Stomach (tissue), 8 donors: ENCODE measurements at regions not wholly inside any gene's neighbourhood (a gene's known extent, or its start where the extent isn't known, plus 50 kb on each side); places are given as distances from the start of the nearest gene placed in this dataset.

Experiments
- DNase-seq, 2 donors: peaks; one replicate each; pipeline versions ENCODE4 v3.0.0 to v3.0.0-alpha.2; 2013 to 2019
- H3K27ac ChIP-seq, 5 donors: fragments of 200-600 bp in 4 of 5; sonication (generic) in 4 of 5; one replicate each; pipeline ENCODE4 v1.5.1; 2013 to 2019; ENCODE audit warnings: mild to moderate bottlenecking in 1 of 5, moderate library complexity in 1 of 5
- H3K27me3 ChIP-seq, 3 donors: fragments of 200-600 bp; sonication (generic); one replicate each; pipeline ENCODE4 v1.5.1; 2017 to 2019; ENCODE audit warnings: mixed run types in 1 of 3
- H3K36me3 ChIP-seq, 4 donors: fragments of 200-600 bp; sonication (generic); 1 replicate in 3 of 4; 2 replicates in 1 of 4; pipeline ENCODE4 v1.5.1; 2016 to 2019
- H3K4me1 ChIP-seq, 4 donors: fragments of 200-600 bp; sonication (generic); one replicate each; pipeline ENCODE4 v1.5.1; 2016 to 2019
- H3K4me3 ChIP-seq, 4 donors: fragments of 200-600 bp; sonication (generic) in 3 of 4; one replicate each; pipeline ENCODE4 v1.5.1; 2016 to 2019; ENCODE audit warnings: mild to moderate bottlenecking in 1 of 4
- H3K9me3 ChIP-seq, 4 donors: fragments of 200-600 bp; sonication (generic); one replicate each; pipeline ENCODE4 v1.5.1; 2016 to 2019
- EP300 ChIP-seq: sonication (generic); formaldehyde crosslinking; IDR thresholded peaks from one replicate; pipeline ENCODE4 v1.6.1; 2017; ENCODE audit warnings: antibody characterized with exemption
- POLR2A ChIP-seq, 4 donors: fragments of 450-650 bp; IDR thresholded peaks; one replicate each; pipeline ENCODE4 v1.6.1; 2016; ENCODE audit warnings: antibody characterized with exemption in 4 of 4, control low read depth in 2 of 4, mild to moderate bottlenecking in 1 of 4, moderate library complexity in 1 of 4
- POLR2AphosphoS5 ChIP-seq, 3 donors: sonication (generic); formaldehyde crosslinking; IDR thresholded peaks; one replicate each; pipeline ENCODE4 v1.6.1; 2016; ENCODE audit warnings: antibody characterized with exemption in 3 of 3
- WGBS, 5 donors: extraction: QIAGEN DNeasy Blood & Tissue Kit in 3 of 5; methylation state at CpG; one replicate each; pipeline versions ENCODE4 v1.1.5 to v1.1.7; 2013 to 2018; 5-methylcytosine and 5-hydroxymethylcytosine counted together
- intact Hi-C: fragments of 100-400 bp; cut with DNase I; formaldehyde crosslinking; loops from one replicate; pipeline ENCODE4 v1.15.1; 2023; ENCODE audit warnings: low total_unique reads
- TF ChIP-seq, protein P1 (sequence below), 7 experiments: fragments of 450-650 bp in 4 of 7; fragments of 200-600 bp in 3 of 7; sonication (generic) in 3 of 7; IDR thresholded peaks; one replicate each; pipeline ENCODE4 v1.5.1; 2016 to 2019; ENCODE audit warnings: antibody characterized with exemption in 7 of 7, control low read depth in 2 of 7, mild to moderate bottlenecking in 1 of 7
- donor health status: healthy with polysubstance abuse.
- donor health status: Bipolar disorder and iron deficiency.
- donor health status: healthy.

DNA sequence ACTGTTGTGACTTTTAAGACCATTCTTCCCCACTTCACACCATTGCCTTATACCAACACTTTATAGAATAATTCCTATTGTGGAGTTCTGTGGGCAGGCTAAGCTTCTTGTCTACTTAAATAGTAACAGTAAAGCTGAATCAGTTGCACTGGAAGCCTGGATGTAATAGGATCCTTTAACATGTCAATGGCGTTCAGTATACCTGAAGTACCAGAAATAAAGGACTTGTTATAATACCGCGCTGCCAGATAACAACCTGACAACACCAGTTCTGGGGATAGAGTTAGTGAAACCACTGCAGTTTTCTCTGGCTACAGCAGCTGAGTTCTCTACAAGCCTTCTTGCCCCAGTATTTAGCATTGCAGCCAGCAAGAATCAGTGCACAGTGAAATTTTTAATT lies 52.0 kb upstream of the TNFRSF19 start:
- DNase-seq, result no peak
- intact Hi-C loops, result no loop called here
- no peaks in the 10 kb centered on the region for H3K9me3 ChIP-seq
- TF ChIP-seq POLR2A (IDR thresholded peaks at IDR 0.05) (no peak), POLR2AphosphoS5 (IDR thresholded peaks at IDR 0.05) (no peak), EP300 (no peak)
- TF ChIP-seq, protein P1, sequence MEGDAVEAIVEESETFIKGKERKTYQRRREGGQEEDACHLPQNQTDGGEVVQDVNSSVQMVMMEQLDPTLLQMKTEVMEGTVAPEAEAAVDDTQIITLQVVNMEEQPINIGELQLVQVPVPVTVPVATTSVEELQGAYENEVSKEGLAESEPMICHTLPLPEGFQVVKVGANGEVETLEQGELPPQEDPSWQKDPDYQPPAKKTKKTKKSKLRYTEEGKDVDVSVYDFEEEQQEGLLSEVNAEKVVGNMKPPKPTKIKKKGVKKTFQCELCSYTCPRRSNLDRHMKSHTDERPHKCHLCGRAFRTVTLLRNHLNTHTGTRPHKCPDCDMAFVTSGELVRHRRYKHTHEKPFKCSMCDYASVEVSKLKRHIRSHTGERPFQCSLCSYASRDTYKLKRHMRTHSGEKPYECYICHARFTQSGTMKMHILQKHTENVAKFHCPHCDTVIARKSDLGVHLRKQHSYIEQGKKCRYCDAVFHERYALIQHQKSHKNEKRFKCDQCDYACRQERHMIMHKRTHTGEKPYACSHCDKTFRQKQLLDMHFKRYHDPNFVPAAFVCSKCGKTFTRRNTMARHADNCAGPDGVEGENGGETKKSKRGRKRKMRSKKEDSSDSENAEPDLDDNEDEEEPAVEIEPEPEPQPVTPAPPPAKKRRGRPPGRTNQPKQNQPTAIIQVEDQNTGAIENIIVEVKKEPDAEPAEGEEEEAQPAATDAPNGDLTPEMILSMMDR (IDR thresholded peaks at IDR 0.05), result no peak
- no peak overlapping the region for H3K4me3 ChIP-seq
- H3K27me3 ChIP-seq, result no peaks in the 10 kb centered on the region
- H3K27ac ChIP-seq, result no peak overlapping the region
- no peaks in the 10 kb centered on the region for H3K36me3 ChIP-seq
- H3K4me1 ChIP-seq, result no peaks in the 10 kb centered on the region
- WGBS, 5 donors, result 72 to 96% (median 79%) methylated on average over 3 of the region's 3 CpGs
